DMS53 treated with DMSO at 0.1 percent for 48 hours (cell line): ENCODE measurements at regions not wholly inside any gene's neighbourhood (a gene's known extent, or its start where the extent isn't known, plus 50 kb on each side); places are given as distances from the start of the nearest gene placed in this dataset.

Experiments
- DNase-seq: peaks from one replicate; lab custom pipeline; 2025; ENCODE audit not compliant: unreplicated experiment; lab: John Stamatoyannopoulos, UW

GRCh38 chr3:75260-75659 lies 121.3 kb upstream of the CHL1 start:
- DNase-seq = peak; percentile 26

GRCh38 chr3:79542-79941 lies 117.0 kb upstream of the CHL1 start:
- DNase-seq = no peak

GRCh38 chr3:82508-82907 lies 114.1 kb upstream of the CHL1 start:
- no peak for DNase-seq

GRCh38 chr3:83096-83495 lies 113.5 kb upstream of the CHL1 start:
- DNase-seq = no peak

GRCh38 chr3:85180-85579 lies 111.4 kb upstream of the CHL1 start:
- no peak for DNase-seq

- no peak for DNase-seq
These were observed 108.3 kb upstream of the CHL1 start for GRCh38 chr3:88267-88666.

- no peak for DNase-seq
These were observed 102.8 kb upstream of the CHL1 start for GRCh38 chr3:93746-94145.

GRCh38 chr3:96259-96658 lies 100.3 kb upstream of the CHL1 start:
- DNase-seq = no peak

- no peak for DNase-seq
These were observed 98.9 kb upstream of the CHL1 start for GRCh38 chr3:97417-98258.

GRCh38 chr3:98259-98654 lies 98.3 kb upstream of the CHL1 start:
- DNase-seq = no peak

GRCh38 chr3:99506-99905 lies 97.1 kb upstream of the CHL1 start:
- DNase-seq = no peak

GRCh38 chr3:102484-102883 lies 94.1 kb upstream of the CHL1 start:
- no peak for DNase-seq

- no peak for DNase-seq
These were observed 92.6 kb upstream of the CHL1 start for GRCh38 chr3:103991-104390.

- no peak for DNase-seq
These were observed 91.0 kb upstream of the CHL1 start for GRCh38 chr3:105585-105984.

GRCh38 chr3:106619-107018 lies 89.9 kb upstream of the CHL1 start:
- DNase-seq = no peak

- DNase-seq = no peak
These were observed 85.2 kb upstream of the CHL1 start for GRCh38 chr3:111143-112069.

GRCh38 chr3:112773-113172 lies 83.8 kb upstream of the CHL1 start:
- no peak for DNase-seq

GRCh38 chr3:118666-119065 lies 77.9 kb upstream of the CHL1 start:
- no peak for DNase-seq

- no peak for DNase-seq
These were observed 73.2 kb upstream of the CHL1 start for GRCh38 chr3:123341-123740.

GRCh38 chr3:124557-125179 lies 71.9 kb upstream of the CHL1 start:
- DNase-seq = no peak

- no peak for DNase-seq
These were observed 67.9 kb upstream of the CHL1 start for GRCh38 chr3:128515-129172.
